Fibroblast of pulmonary artery (primary cell): ENCODE measurements at regions not wholly inside any gene's neighbourhood (a gene's known extent, or its start where the extent isn't known, plus 50 kb on each side); places are given as distances from the start of the nearest gene placed in this dataset.

Experiments used
- DNase-seq: peaks from one replicate; pipeline ENCODE4 v3.0.0-alpha.2; 2010; ENCODE audit warnings: low read depth
- H3K4me3 ChIP-seq: replicated peaks from 2 replicates; pipeline ENCODE4 v1.5.1; 2011; ENCODE audit warnings: low read depth, mild to moderate bottlenecking, control low read depth, low read length, moderate library complexity
- TF ChIP-seq, protein P1 (sequence below): IDR thresholded peaks from 2 replicates; pipeline ENCODE4 v1.5.1; 2011; ENCODE audit warnings: mild to moderate bottlenecking, control low read depth, low read length, inconsistent platforms; ENCODE audit errors: missing control alignments

DNA sequence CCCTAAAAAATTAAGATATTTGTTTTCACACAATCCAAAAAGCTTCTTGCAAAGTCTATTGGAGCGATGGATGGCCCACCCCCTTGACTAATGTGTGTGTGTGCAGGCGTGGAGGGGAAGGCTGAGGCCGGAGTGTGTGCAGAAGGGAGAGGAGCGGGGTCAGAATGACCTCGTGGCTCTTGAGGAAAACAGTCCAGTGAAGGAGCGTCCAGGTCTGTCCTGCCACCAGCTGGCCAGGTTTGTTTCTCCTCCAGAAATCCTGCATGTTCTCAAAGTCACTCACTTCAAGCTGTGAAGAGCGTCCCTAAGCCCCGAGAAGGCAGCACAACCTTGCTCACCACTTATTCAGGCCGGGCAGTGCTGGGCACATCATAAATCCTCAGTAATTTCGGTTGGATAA is 69.5 kb upstream of the SSX2IP start:
- no peak for DNase-seq
- no peak overlapping the region for H3K4me3 ChIP-seq
- TF ChIP-seq, protein P1, sequence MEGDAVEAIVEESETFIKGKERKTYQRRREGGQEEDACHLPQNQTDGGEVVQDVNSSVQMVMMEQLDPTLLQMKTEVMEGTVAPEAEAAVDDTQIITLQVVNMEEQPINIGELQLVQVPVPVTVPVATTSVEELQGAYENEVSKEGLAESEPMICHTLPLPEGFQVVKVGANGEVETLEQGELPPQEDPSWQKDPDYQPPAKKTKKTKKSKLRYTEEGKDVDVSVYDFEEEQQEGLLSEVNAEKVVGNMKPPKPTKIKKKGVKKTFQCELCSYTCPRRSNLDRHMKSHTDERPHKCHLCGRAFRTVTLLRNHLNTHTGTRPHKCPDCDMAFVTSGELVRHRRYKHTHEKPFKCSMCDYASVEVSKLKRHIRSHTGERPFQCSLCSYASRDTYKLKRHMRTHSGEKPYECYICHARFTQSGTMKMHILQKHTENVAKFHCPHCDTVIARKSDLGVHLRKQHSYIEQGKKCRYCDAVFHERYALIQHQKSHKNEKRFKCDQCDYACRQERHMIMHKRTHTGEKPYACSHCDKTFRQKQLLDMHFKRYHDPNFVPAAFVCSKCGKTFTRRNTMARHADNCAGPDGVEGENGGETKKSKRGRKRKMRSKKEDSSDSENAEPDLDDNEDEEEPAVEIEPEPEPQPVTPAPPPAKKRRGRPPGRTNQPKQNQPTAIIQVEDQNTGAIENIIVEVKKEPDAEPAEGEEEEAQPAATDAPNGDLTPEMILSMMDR: no peak

DNA sequence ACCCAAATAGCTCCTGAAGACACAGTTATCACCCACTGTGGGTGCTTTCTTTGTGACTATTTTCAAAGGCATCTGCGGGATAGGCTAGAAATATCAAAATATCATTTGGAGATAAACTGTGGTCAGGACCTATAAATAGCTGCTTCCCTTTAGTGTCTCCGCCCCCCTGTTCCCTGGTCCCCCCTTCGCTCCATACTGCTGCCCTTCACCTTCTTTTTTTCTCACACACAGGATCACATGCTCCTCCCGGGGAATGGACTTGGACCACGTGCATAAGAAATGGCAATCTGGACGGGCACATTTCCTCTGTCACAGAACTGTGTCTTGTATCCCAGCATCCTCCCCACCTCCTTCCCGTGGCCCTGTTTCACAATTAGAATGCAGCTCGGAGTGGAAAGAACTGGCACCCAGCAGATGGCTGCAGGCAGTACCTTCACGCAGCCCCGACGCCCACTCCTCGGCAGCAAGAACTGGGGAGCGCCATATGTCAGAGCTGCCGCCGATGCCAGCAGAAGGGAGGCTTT is 68.8 kb upstream of the SSX2IP start:
- TF ChIP-seq, protein P1: no peak
- DNase-seq: no peak
- H3K4me3 ChIP-seq: no peak overlapping the region

DNA sequence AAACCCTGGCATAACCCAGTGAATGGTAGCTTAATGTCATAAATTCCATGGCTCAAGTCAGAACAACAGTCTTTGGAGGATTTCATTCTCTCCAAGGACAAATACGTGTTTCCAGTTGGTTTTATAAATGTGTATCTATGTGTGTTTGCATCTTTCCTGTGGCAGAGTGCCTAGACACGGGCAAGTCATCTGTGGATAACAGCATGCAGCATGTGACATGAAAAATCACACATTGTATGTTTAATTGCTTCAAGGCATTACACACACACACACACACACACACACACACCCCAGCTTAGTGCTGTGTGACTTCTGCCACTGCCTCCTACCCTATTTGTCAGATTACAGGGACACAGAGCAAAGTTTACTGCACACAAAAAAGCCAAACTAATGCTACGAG is 68.2 kb upstream of the SSX2IP start:
- H3K4me3 ChIP-seq: no peak overlapping the region
- no peak for DNase-seq
- TF ChIP-seq, protein P1: no peak

DNA sequence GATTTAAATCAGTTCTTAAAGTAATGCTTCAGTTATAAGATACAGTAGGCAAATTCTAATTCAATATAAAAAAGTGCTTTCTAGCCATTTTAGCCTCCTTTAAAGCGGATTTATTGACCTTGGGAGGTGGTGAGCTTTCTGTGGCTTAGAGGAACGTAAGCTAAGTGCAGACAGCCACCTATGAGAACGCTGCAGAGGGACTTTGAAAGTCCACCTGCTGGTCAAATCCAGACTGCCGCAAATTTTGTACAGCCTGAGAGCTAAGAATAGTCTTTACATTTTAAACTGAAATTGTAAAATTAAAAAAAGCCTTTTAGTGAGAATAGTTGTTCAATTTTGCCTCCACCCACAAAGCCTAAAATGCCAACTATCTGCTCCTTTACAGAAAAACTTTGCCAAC is 67.0 kb upstream of the SSX2IP start:
- TF ChIP-seq, protein P1: peak; percentile 6
- no peak for DNase-seq
- no peak overlapping the region for H3K4me3 ChIP-seq

DNA sequence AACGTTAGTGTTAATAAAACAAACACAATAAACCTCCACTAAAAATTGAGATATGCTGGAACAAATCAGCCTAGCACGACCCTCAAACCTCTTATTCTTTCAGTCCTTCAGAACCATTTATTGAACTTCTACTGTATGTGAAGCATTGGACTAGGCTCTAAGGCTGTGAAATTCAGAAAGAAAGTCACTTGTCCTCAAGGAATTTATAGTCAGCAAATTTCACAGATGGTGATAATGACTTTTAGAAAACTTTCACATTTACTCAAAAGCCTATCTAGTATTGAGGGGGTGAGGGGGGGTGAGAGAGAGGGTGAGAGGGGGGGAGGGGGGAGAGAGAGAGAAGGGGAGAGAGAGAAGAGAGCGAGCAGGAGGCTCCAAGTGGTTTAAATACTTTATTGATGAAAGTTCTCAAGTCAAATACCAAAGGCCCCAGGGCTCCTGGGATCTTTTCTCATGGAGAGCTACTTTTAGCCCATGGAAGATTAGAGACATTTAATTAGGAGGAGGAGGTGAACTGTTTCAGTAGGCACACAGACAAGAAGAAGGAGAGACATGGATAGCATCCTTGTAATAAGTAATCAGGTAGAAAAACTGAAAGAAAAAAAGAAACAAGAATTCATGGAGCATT is 66.3 kb upstream of the SSX2IP start:
- DNase-seq: no peak
- no peak overlapping the region for H3K4me3 ChIP-seq
- TF ChIP-seq, protein P1: no peak

DNA sequence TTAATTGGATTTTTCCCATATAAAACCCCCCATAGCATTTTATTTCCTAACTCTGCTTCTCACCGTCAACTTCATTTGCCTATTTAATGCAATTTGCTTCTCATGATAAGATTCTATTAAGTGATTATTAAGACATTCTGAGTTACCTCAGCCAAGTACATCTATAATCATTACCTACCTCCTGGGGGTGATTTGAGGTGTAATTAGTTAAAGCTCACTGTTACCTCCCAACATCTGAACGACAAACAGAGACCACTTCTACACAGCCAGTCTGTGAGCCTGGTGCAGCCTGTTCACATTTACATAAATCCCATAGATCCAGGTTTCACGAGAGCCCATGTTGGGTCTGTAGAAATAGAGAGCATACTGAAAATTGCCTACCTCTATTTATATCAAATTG is 65.7 kb upstream of the SSX2IP start:
- TF ChIP-seq, protein P1: no peak
- no peak for DNase-seq

DNA sequence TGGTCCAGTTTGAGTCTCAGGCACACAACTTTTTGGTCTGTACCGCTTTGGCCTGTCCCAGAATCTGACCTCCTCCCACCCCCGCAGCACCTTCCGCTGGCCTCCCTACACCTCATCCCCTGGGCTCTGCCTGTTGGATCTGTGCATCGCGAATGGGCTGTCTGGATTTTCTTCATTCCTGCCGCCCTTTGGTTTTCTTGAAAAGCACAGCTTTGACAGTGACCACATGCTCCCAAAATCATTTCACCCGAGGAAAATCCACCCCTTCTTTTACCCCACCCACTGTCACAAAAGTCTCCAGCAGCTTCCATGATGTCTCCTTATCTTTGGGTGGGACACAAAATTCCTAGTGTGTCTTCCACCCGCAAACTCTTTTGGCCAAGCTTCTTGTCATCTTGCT is 65.0 kb upstream of the SSX2IP start:
- H3K4me3 ChIP-seq: no peak overlapping the region
- TF ChIP-seq, protein P1: no peak
- no peak for DNase-seq

More for the DNA sequence above, 65.7 kb upstream of the SSX2IP start:
- no peak overlapping the region for H3K4me3 ChIP-seq
